H9 (cell line): ENCODE measurements at regions not wholly inside any gene's neighbourhood (a gene's known extent, or its start where the extent isn't known, plus 50 kb on each side); places are given as distances from the start of the nearest gene placed in this dataset. TPM values are rescaled to one million over a fixed set of nuclear protein-coding genes. Genes with fewer than 3 reads are reported as not detected.

ENCODE experiments used
- DNase-seq: peaks from one replicate; pipeline ENCODE4 v3.0.0-alpha.2; 2017
- H2AFZ ChIP-seq: one replicate; pipeline ENCODE4 v1.6.1; 2013; ENCODE audit warnings: mild to moderate bottlenecking, low read length, control low read depth, moderate library complexity
- H2AK5ac ChIP-seq: 2 replicates; pipeline ENCODE4 v1.6.1; 2013; ENCODE audit warnings: low read length, control low read depth, mixed read lengths; ENCODE audit not compliant: insufficient read length
- H2BK120ac ChIP-seq: one replicate; pipeline ENCODE4 v1.6.1; 2013; ENCODE audit warnings: low read depth, mild to moderate bottlenecking, low read length, control low read depth, inconsistent platforms; ENCODE audit not compliant: poor library complexity, severe bottlenecking
- H2BK12ac ChIP-seq: 2 replicates; pipeline ENCODE4 v1.6.1; 2013; ENCODE audit warnings: low read length, control low read depth, mixed read lengths, low read depth; ENCODE audit not compliant: insufficient read length
- H2BK15ac ChIP-seq: 2 replicates; pipeline ENCODE4 v1.6.1; 2013; ENCODE audit warnings: low read depth, low read length, control low read depth
- H2BK20ac ChIP-seq: one replicate; pipeline ENCODE4 v1.6.1; 2013; ENCODE audit warnings: low read depth, mild to moderate bottlenecking, low read length, control low read depth, inconsistent platforms; ENCODE audit not compliant: poor library complexity, severe bottlenecking
- H2BK5ac ChIP-seq: 2 replicates; pipeline ENCODE4 v1.6.1; 2013; ENCODE audit warnings: low read length, control low read depth, mixed read lengths; ENCODE audit not compliant: insufficient read length
- H3K14ac ChIP-seq: 2 replicates; pipeline ENCODE4 v1.6.1; 2013; ENCODE audit warnings: low read length, control low read depth; ENCODE audit not compliant: insufficient read depth
- H3K18ac ChIP-seq: 2 replicates; pipeline ENCODE4 v1.6.1; 2013; ENCODE audit warnings: low read depth, mild to moderate bottlenecking, mixed read lengths, low read length, control low read depth; ENCODE audit not compliant: insufficient read length
- H3K23ac ChIP-seq: 2 replicates; pipeline ENCODE4 v1.6.1; 2013; ENCODE audit warnings: low read length, control low read depth, mixed read lengths, low read depth; ENCODE audit not compliant: insufficient read length
- H3K23me2 ChIP-seq: 2 replicates; pipeline ENCODE4 v1.6.1; 2013; ENCODE audit warnings: low read depth, mild to moderate bottlenecking, mixed read lengths, low read length, control low read depth; ENCODE audit not compliant: insufficient read length, poor library complexity, severe bottlenecking
- H3K27ac ChIP-seq: 2 replicates; pipeline ENCODE4 v1.5.1; 2013; ENCODE audit warnings: low read length, control low read depth, mixed read lengths, low read depth; ENCODE audit not compliant: insufficient read length
- H3K27me3 ChIP-seq: 2 replicates; pipeline ENCODE4 v1.6.1; 2013; ENCODE audit warnings: low read length, control low read depth, inconsistent platforms; ENCODE audit not compliant: insufficient read depth
- H3K4ac ChIP-seq: 2 replicates; pipeline ENCODE4 v1.6.1; 2013; ENCODE audit warnings: low read depth, mild to moderate bottlenecking, control low read depth, inconsistent platforms, low read length, moderate library complexity
- H3K4me1 ChIP-seq: 2 replicates; pipeline ENCODE4 v1.6.1; 2013; ENCODE audit warnings: low read length, control low read depth, inconsistent platforms; ENCODE audit not compliant: insufficient read depth
- H3K4me2 ChIP-seq: 2 replicates; pipeline ENCODE4 v1.6.1; 2013; ENCODE audit warnings: low read length, control low read depth, mixed read lengths; ENCODE audit not compliant: insufficient read length, insufficient read depth
- H3K56ac ChIP-seq: 2 replicates; pipeline ENCODE4 v1.6.1; 2013; ENCODE audit warnings: low read depth, mild to moderate bottlenecking, mixed read lengths, low read length, control low read depth; ENCODE audit not compliant: insufficient read length
- H3K79me1 ChIP-seq: 2 replicates; pipeline ENCODE4 v1.6.1; 2013; ENCODE audit warnings: low read depth, mild to moderate bottlenecking, moderate library complexity, low read length, control low read depth, inconsistent platforms; ENCODE audit not compliant: insufficient read depth, poor library complexity, severe bottlenecking
- H3K79me2 ChIP-seq: 2 replicates; pipeline ENCODE4 v1.6.1; 2013; ENCODE audit warnings: low read length, control low read depth, inconsistent platforms; ENCODE audit not compliant: insufficient read depth
- H3K9ac ChIP-seq: 2 replicates; pipeline ENCODE4 v1.6.1; 2013; ENCODE audit warnings: low read length, control low read depth, mixed read lengths; ENCODE audit not compliant: insufficient read length; ENCODE audit errors: extremely low read depth
- H3K9me3 ChIP-seq: one replicate; pipeline ENCODE4 v1.6.1; 2013; ENCODE audit warnings: low read depth, low read length, inconsistent platforms; ENCODE audit not compliant: control insufficient read depth
- H3T11ph ChIP-seq: one replicate; pipeline ENCODE4 v1.6.1; 2013; ENCODE audit warnings: mild to moderate bottlenecking, low read length, control low read depth, inconsistent platforms
- H4K20me1 ChIP-seq: one replicate; pipeline ENCODE4 v1.6.1; 2013; ENCODE audit not compliant: control insufficient read depth, insufficient read length, insufficient read depth
- H4K5ac ChIP-seq: 2 replicates; pipeline ENCODE4 v1.6.1; 2013; ENCODE audit warnings: low read depth, mild to moderate bottlenecking, mixed read lengths, low read length, control low read depth; ENCODE audit not compliant: insufficient read length
- H4K8ac ChIP-seq: replicated peaks from 2 replicates; pipeline ENCODE4 v1.6.1; 2013; ENCODE audit warnings: low read length, control low read depth, mixed read lengths, low read depth; ENCODE audit not compliant: insufficient read length
- H4K91ac ChIP-seq: 2 replicates; pipeline ENCODE4 v1.6.1; 2013; ENCODE audit warnings: low read depth, mild to moderate bottlenecking, moderate library complexity, mixed read lengths, low read length, control low read depth; ENCODE audit not compliant: insufficient read length
- H3K27ac Mint-ChIP-seq, 3 experiments: 2 replicates in 2 of 3; 3 replicates in 1 of 3; pipeline ENCODE4 v1.8.0; 2020 to 2021; ENCODE audit warnings: mixed read lengths in 3 of 3, mild to moderate bottlenecking in 1 of 3, moderate library complexity in 1 of 3
- H3K27me3 Mint-ChIP-seq: 2 replicates; pipeline ENCODE4 v1.8.0; 2021; ENCODE audit warnings: low read depth, mild to moderate bottlenecking, moderate library complexity, mixed read lengths
- H3K36me3 Mint-ChIP-seq, 3 experiments: 2 replicates in 2 of 3; 3 replicates in 1 of 3; pipeline ENCODE4 v1.8.0; 2020 to 2021; ENCODE audit warnings: low read depth in 3 of 3, mixed read lengths in 3 of 3; ENCODE audit not compliant: insufficient read depth in 1 of 3
- H3K4me1 Mint-ChIP-seq, 2 experiments: 2 replicates each; pipeline ENCODE4 v1.8.0; 2020; ENCODE audit warnings: mixed read lengths in 2 of 2
- H3K4me3 Mint-ChIP-seq, 2 experiments: 2 replicates in 1 of 2; 3 replicates in 1 of 2; pipeline ENCODE4 v1.8.0; 2020 to 2021; ENCODE audit warnings: mild to moderate bottlenecking in 2 of 2, mixed read lengths in 2 of 2, moderate library complexity in 1 of 2
- H3K9me3 Mint-ChIP-seq, 2 experiments: 2 replicates in 1 of 2; 3 replicates in 1 of 2; pipeline ENCODE4 v1.8.0; 2020; ENCODE audit warnings: mild to moderate bottlenecking in 2 of 2, mixed read lengths in 2 of 2, moderate library complexity in 1 of 2
- CTCF ChIP-seq: fragments of 200-600 bp; sonication (generic); conservative IDR thresholded peaks from 3 replicates; pipeline ENCODE4 v1.8.0; 2021; ENCODE audit warnings: antibody characterized with exemption, mild to moderate bottlenecking
- microRNA-seq: library from miRNA; unstranded; fragments of <30 nt; microRNA quantifications from one replicate; pipeline ENCODE4, GENCODE V29; 2020; ENCODE audit warnings: borderline microRNAs expressed

DNA sequence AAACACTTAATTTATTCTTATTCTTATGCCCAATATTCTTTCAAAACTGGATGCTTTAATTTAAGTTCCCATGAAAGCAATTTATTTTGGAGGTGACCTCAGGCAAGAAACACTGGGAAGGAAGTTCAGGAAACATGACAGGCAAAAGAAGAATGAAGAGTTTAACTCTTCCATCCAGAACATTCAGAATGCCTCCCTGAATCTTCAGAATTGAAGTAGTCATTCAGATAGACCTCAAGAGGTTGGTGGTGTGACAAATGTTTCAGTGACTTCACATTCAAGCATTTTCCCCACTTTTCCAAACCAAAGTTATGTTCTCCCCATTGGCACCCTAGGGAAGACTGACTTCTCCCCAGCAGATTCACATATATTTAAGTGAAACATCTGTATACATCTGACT lies 110.5 kb downstream of the HAO1 start:
- Histone ChIP-seq H3K9ac (no peak overlapping the region), H2BK20ac (no peak overlapping the region), H3K9me3 (no peaks in the 10 kb centered on the region), H3K79me1 (no peaks in the 10 kb centered on the region), H3K4ac (no peak overlapping the region), H3K27ac (no peak overlapping the region), H2BK12ac (no peak overlapping the region), H3K27me3 (no peaks in the 10 kb centered on the region), H3K4me1 (no peaks in the 10 kb centered on the region), H3K4me2 (no peak overlapping the region), H3T11ph (no peak overlapping the region), H3K23me2 (no peaks in the 10 kb centered on the region), H2AFZ (no peak overlapping the region), H2BK5ac (no peak overlapping the region), H2BK120ac (no peak overlapping the region), H3K23ac (no peak overlapping the region), H2BK15ac (no peak overlapping the region), H3K79me2 (no peaks in the 10 kb centered on the region), H4K91ac (no peak overlapping the region), H4K5ac (no peak overlapping the region), H4K8ac (no peak overlapping the region), H2AK5ac (no peak overlapping the region), H4K20me1 (no peaks in the 10 kb centered on the region), H3K14ac (no peak overlapping the region), H3K56ac (no peak overlapping the region), H3K18ac (no peak overlapping the region)
- no peaks in the 10 kb centered on the region for H3K4me1 Mint-ChIP-seq
- H3K36me3 Mint-ChIP-seq = peaks cover 3 to 5% (median 5%) of the 10 kb centered on the region in 3 experiments; a peak in 3 of 7 replicates
- H3K9me3 Mint-ChIP-seq = peaks cover 12 to 14% of the 10 kb centered on the region in 2 experiments; a peak in 4 of 5 replicates
- DNase-seq = no peak
- no peak for TF ChIP-seq CTCF
- no peaks in the 10 kb centered on the region for H3K27me3 Mint-ChIP-seq
- no peak overlapping the region for H3K27ac Mint-ChIP-seq
- H3K4me3 Mint-ChIP-seq = no peak overlapping the region

Small RNA genes lying in the stretch of these regions (microRNA-seq; reads per million reads assigned to microRNA genes)
- gene MIR8062 = not detected
